Stromal cell of bone marrow (primary cell): ENCODE measurements at regions not wholly inside any gene's neighbourhood (a gene's known extent, or its start where the extent isn't known, plus 50 kb on each side); places are given as distances from the start of the nearest gene placed in this dataset.
"Not testable (repeated sequence)": the region's sequence is repeated elsewhere in the genome, so short reads cannot be mapped to it uniquely, and the experiment has no call there.

Source experiments
- DNase-seq: peaks from one replicate; pipeline ENCODE4 v3.0.0-alpha.2; 2012; ENCODE audit warnings: low read depth

- no peak for DNase-seq
Observed at GRCh38 chr3:19825193-19825592, 108.8 kb downstream of the EFHB start.

- no peak for DNase-seq
Observed at GRCh38 chr3:19822805-19823204, 111.2 kb downstream of the EFHB start.

GRCh38 chr3:19816631-19817030, 117.4 kb downstream of the EFHB start:
- DNase-seq = no peak

GRCh38 chr3:19815805-19816204, 118.2 kb downstream of the EFHB start:
- no peak for DNase-seq

- DNase-seq = not testable (repeated sequence)
Observed at GRCh38 chr3:19813743-19814142, 120.3 kb downstream of the EFHB start.

GRCh38 chr3:19811689-19812088, 122.3 kb downstream of the EFHB start:
- DNase-seq = no peak

- no peak for DNase-seq
Observed at GRCh38 chr3:19808834-19809233, 125.2 kb downstream of the EFHB start.

GRCh38 chr3:19799887-19800286, 134.1 kb downstream of the EFHB start:
- DNase-seq = no peak

GRCh38 chr3:19799115-19799514, 134.9 kb downstream of the EFHB start:
- no peak for DNase-seq

- DNase-seq = no peak
Observed at GRCh38 chr3:19798324-19798723, 135.7 kb downstream of the EFHB start.

GRCh38 chr3:19792388-19792787, 141.6 kb downstream of the EFHB start:
- no peak for DNase-seq

- no peak for DNase-seq
Observed at GRCh38 chr3:19775765-19776164, 158.3 kb downstream of the EFHB start.

GRCh38 chr3:19769694-19770093, 164.3 kb downstream of the EFHB start:
- DNase-seq = no peak

GRCh38 chr3:19765954-19766353, 168.1 kb downstream of the EFHB start:
- no peak for DNase-seq

- DNase-seq = no peak
Observed at GRCh38 chr3:19757773-19758172, 176.2 kb downstream of the EFHB start.

- DNase-seq = no peak
Observed at GRCh38 chr3:19749448-19750017, 184.5 kb downstream of the EFHB start.

- no peak for DNase-seq
Observed at GRCh38 chr3:19748782-19749447, 185.1 kb downstream of the EFHB start.

- no peak for DNase-seq
Observed at GRCh38 chr3:19744047-19744446, 190.0 kb downstream of the EFHB start.

GRCh38 chr3:19742935-19743334, 191.1 kb downstream of the EFHB start:
- no peak for DNase-seq

GRCh38 chr3:19739504-19739903, 194.5 kb downstream of the EFHB start:
- DNase-seq = no peak

GRCh38 chr3:19738846-19739245, 195.2 kb downstream of the EFHB start:
- DNase-seq = no peak

- no peak for DNase-seq
Observed at GRCh38 chr3:19735111-19735510, 198.9 kb downstream of the EFHB start.

GRCh38 chr3:19734453-19734852, 199.6 kb downstream of the EFHB start:
- no peak for DNase-seq

- DNase-seq = no peak
Observed at GRCh38 chr3:19725000-19725399, 209.0 kb downstream of the EFHB start.
